SK-N-SH treated with all-trans-retinoic acid at 6 μM for 48 hours (cell line): ENCODE measurements at regions not wholly inside any gene's neighbourhood (a gene's known extent, or its start where the extent isn't known, plus 50 kb on each side); places are given as distances from the start of the nearest gene placed in this dataset.
"Not testable (repeated sequence)": the region's sequence is repeated elsewhere in the genome, so short reads cannot be mapped to it uniquely, and the experiment has no call there.

Experiments
- ATAC-seq: fragments of 200-7000 bp; cut with Tn5 transposase; 3 replicates; pipeline ENCODE4 v1.9.1; 2020; ENCODE audit warnings: mild to moderate bottlenecking, moderate library complexity
- ARNTL ChIP-seq: fragments of 450-650 bp; formaldehyde crosslinking; IDR thresholded peaks from 2 replicates; pipeline ENCODE4 v1.5.0; 2020; ENCODE audit warnings: low read depth, mild to moderate bottlenecking, moderate library complexity, borderline replicate concordance
- BACH2 ChIP-seq: fragments of 250-450 bp; sonication (Bioruptor Pico); IDR thresholded peaks from 2 replicates; pipeline ENCODE4 v1.9.0; 2021; ENCODE audit warnings: mild to moderate bottlenecking, borderline replicate concordance
- CSDC2 ChIP-seq: fragments of 250-450 bp; sonication (Bioruptor Pico); IDR thresholded peaks from 2 replicates; pipeline ENCODE4 v1.5.0; 2020; ENCODE audit warnings: mild to moderate bottlenecking, moderate library complexity
- ESRRG ChIP-seq: fragments of 250-450 bp; sonication (Bioruptor Pico); IDR thresholded peaks from 2 replicates; pipeline ENCODE4 v1.6.1; 2021; ENCODE audit warnings: mild to moderate bottlenecking
- GLIS3 ChIP-seq: fragments of 250-450 bp; sonication (Bioruptor Pico); IDR thresholded peaks from 2 replicates; pipeline ENCODE4 v1.5.0; 2020; ENCODE audit warnings: mild to moderate bottlenecking, moderate library complexity
- ISL1 ChIP-seq: fragments of 250-450 bp; sonication (Bioruptor Pico); IDR thresholded peaks from 2 replicates; pipeline ENCODE4 v2.1.2; 2022; ENCODE audit warnings: mild to moderate bottlenecking, moderate library complexity
- PATZ1 ChIP-seq: fragments of 250-450 bp; sonication (Bioruptor Pico); IDR thresholded peaks from 2 replicates; pipeline ENCODE4 v1.8.0; 2020; ENCODE audit warnings: mild to moderate bottlenecking, moderate library complexity, borderline replicate concordance
- PPARA ChIP-seq: fragments of 250-450 bp; sonication (Bioruptor Pico); IDR thresholded peaks from 2 replicates; pipeline ENCODE4 v1.5.0; 2020; ENCODE audit warnings: mild to moderate bottlenecking, borderline replicate concordance
- RARB ChIP-seq: fragments of 250-450 bp; sonication (Bioruptor Pico); IDR thresholded peaks from 2 replicates; pipeline ENCODE4 v1.8.0; 2021; ENCODE audit warnings: mild to moderate bottlenecking, moderate library complexity
- SNAI2 ChIP-seq: fragments of 250-450 bp; sonication (Bioruptor Pico); IDR thresholded peaks from 2 replicates; pipeline ENCODE4 v1.5.0; 2020; ENCODE audit warnings: mild to moderate bottlenecking, moderate library complexity
- TCF4 ChIP-seq: fragments of 250-450 bp; sonication (Bioruptor Pico); IDR thresholded peaks from 2 replicates; pipeline ENCODE4 v1.8.0; 2021; ENCODE audit warnings: mild to moderate bottlenecking, moderate library complexity, borderline replicate concordance
- TOX ChIP-seq: fragments of 250-450 bp; sonication (Bioruptor Pico); IDR thresholded peaks from 2 replicates; pipeline ENCODE4 v1.8.0; 2021; ENCODE audit warnings: mild to moderate bottlenecking, moderate library complexity, borderline replicate concordance
- ZC3H10 ChIP-seq: fragments of 250-450 bp; sonication (Bioruptor Pico); IDR thresholded peaks from 2 replicates; pipeline ENCODE4 v1.5.1; 2021; ENCODE audit warnings: mild to moderate bottlenecking, moderate library complexity
- ZFP3 ChIP-seq: fragments of 250-450 bp; sonication (Bioruptor Pico); IDR thresholded peaks from 2 replicates; pipeline ENCODE4 v1.5.0; 2020; ENCODE audit warnings: mild to moderate bottlenecking, moderate library complexity
- ZFP30 ChIP-seq: fragments of 450-650 bp; formaldehyde crosslinking; IDR thresholded peaks from 2 replicates; pipeline ENCODE4 v1.5.0; 2022; ENCODE audit warnings: mild to moderate bottlenecking, moderate library complexity
- ZNF565 ChIP-seq: fragments of 450-650 bp; formaldehyde crosslinking; conservative IDR thresholded peaks from 2 replicates; pipeline ENCODE4 v1.5.0; 2020; ENCODE audit warnings: low read depth, mild to moderate bottlenecking, moderate library complexity
- ZNF70 ChIP-seq: fragments of 450-650 bp; formaldehyde crosslinking; IDR thresholded peaks from 2 replicates; pipeline ENCODE4 v1.5.0; 2020; ENCODE audit warnings: mild to moderate bottlenecking, moderate library complexity
- ZNF8 ChIP-seq: fragments of 450-650 bp; formaldehyde crosslinking; IDR thresholded peaks from 2 replicates; pipeline ENCODE4 v1.5.0; 2020; ENCODE audit warnings: mild to moderate bottlenecking, moderate library complexity
- TF ChIP-seq, protein P1 (sequence below): fragments of 250-450 bp; sonication (Bioruptor Pico); IDR thresholded peaks from 2 replicates; pipeline ENCODE4 v1.5.1; 2020; ENCODE audit warnings: low read depth, mild to moderate bottlenecking, moderate library complexity
- TF ChIP-seq, protein P2 (sequence below): fragments of 250-450 bp; sonication (Bioruptor Pico); IDR thresholded peaks from 2 replicates; pipeline ENCODE4 v1.8.0; 2021; ENCODE audit warnings: low read depth, mild to moderate bottlenecking, moderate library complexity, borderline replicate concordance
- TF ChIP-seq, protein P3 (sequence below): fragments of 250-450 bp; sonication (Bioruptor Pico); IDR thresholded peaks from 2 replicates; pipeline ENCODE4 v1.5.1; 2021; ENCODE audit warnings: mild to moderate bottlenecking, moderate library complexity

- TF ChIP-seq GLIS3 (CRISPR knock-in tag), result no peak
- no peak for TF ChIP-seq ZNF70 (CRISPR knock-in tag)
- TF ChIP-seq BACH2 (CRISPR knock-in tag), result no peak
- TF ChIP-seq ESRRG (CRISPR knock-in tag), result no peak
- no peak for TF ChIP-seq TCF4 (CRISPR knock-in tag)
- no peak for TF ChIP-seq ISL1
- no peak for TF ChIP-seq ARNTL (CRISPR knock-in tag)
- no peak for TF ChIP-seq RARB
- no peak for TF ChIP-seq PATZ1 (CRISPR knock-in tag)
- TF ChIP-seq, protein P1, sequence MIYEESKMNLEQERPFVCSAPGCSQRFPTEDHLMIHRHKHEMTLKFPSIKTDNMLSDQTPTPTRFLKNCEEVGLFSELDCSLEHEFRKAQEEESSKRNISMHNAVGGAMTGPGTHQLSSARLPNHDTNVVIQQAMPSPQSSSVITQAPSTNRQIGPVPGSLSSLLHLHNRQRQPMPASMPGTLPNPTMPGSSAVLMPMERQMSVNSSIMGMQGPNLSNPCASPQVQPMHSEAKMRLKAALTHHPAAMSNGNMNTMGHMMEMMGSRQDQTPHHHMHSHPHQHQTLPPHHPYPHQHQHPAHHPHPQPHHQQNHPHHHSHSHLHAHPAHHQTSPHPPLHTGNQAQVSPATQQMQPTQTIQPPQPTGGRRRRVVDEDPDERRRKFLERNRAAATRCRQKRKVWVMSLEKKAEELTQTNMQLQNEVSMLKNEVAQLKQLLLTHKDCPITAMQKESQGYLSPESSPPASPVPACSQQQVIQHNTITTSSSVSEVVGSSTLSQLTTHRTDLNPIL (CRISPR knock-in tag), result no peak
- TF ChIP-seq PPARA (CRISPR knock-in tag), result no peak
- TF ChIP-seq ZNF565, result no peak
- no peak for TF ChIP-seq ZNF8
- no peak for TF ChIP-seq ZFP30 (CRISPR knock-in tag)
- no peak for TF ChIP-seq CSDC2
- TF ChIP-seq, protein P2, sequence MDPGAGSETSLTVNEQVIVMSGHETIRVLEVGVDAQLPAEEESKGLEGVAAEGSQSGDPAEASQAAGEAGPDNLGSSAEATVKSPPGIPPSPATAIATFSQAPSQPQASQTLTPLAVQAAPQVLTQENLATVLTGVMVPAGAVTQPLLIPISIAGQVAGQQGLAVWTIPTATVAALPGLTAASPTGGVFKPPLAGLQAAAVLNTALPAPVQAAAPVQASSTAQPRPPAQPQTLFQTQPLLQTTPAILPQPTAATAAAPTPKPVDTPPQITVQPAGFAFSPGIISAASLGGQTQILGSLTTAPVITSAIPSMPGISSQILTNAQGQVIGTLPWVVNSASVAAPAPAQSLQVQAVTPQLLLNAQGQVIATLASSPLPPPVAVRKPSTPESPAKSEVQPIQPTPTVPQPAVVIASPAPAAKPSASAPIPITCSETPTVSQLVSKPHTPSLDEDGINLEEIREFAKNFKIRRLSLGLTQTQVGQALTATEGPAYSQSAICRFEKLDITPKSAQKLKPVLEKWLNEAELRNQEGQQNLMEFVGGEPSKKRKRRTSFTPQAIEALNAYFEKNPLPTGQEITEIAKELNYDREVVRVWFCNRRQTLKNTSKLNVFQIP, result no peak
- TF ChIP-seq, protein P3, sequence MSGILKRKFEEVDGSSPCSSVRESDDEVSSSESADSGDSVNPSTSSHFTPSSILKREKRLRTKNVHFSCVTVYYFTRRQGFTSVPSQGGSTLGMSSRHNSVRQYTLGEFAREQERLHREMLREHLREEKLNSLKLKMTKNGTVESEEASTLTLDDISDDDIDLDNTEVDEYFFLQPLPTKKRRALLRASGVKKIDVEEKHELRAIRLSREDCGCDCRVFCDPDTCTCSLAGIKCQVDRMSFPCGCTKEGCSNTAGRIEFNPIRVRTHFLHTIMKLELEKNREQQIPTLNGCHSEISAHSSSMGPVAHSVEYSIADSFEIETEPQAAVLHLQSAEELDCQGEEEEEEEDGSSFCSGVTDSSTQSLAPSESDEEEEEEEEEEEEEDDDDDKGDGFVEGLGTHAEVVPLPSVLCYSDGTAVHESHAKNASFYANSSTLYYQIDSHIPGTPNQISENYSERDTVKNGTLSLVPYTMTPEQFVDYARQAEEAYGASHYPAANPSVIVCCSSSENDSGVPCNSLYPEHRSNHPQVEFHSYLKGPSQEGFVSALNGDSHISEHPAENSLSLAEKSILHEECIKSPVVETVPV (CRISPR knock-in tag), result no peak
- no peak for TF ChIP-seq TOX
- ATAC-seq, result no peak
These were observed 57.7 kb downstream of the RAD51AP2 start for GRCh38 chr2:17460371-17461086.

- TF ChIP-seq ZNF8 (no peak), ZC3H10 (CRISPR knock-in tag) (no peak), PATZ1 (CRISPR knock-in tag) (no peak), GLIS3 (CRISPR knock-in tag) (no peak), SNAI2 (CRISPR knock-in tag) (no peak), ZFP3 (no peak), RARB (no peak)
- TF ChIP-seq, protein P3 (CRISPR knock-in tag), result no peak
- no peak for ATAC-seq
These were observed 62.9 kb downstream of the RAD51AP2 start for GRCh38 chr2:17455343-17455742.

DNA sequence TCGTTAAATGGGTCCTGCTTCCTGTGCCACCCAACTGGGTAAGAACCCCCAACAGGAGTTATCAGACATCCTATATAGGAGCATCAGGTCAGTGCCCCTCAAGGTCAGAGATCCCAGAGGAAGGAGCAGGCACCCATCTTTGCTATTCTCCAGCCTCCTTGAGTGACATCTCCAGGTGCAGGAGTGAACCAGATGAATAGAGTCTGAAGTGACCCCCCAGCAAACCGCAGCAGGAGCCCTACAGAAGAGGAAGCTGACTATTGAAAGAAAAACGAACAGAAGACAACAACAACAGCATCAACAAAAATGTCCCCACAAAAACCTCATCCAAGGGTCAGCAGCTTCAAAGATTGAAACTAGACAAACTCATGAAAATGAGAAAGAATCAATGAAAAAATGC, 72.0 kb downstream of the RAD51AP2 start:
- ATAC-seq, result not testable (repeated sequence)
